VCaP (cell line): ENCODE measurements at regions not wholly inside any gene's neighbourhood (a gene's known extent, or its start where the extent isn't known, plus 50 kb on each side); places are given as distances from the start of the nearest gene placed in this dataset.

Experiments used
- H3K27ac ChIP-seq: fragments of 450-650 bp; 2 replicates; pipeline ENCODE4 v1.5.1; 2017
- CTCF ChIP-seq: fragments of 450-650 bp; conservative IDR thresholded peaks from 2 replicates; pipeline ENCODE4 v1.5.1; 2017; ENCODE audit warnings: mild to moderate bottlenecking, moderate library complexity

GRCh38 chr13:78413887-78414553 lies 189.3 kb downstream of the POU4F1 start:
- H3K27ac ChIP-seq = no peak overlapping the region
- TF ChIP-seq CTCF = no peak

GRCh38 chr13:78410847-78411246 lies 192.5 kb downstream of the POU4F1 start:
- no peak overlapping the region for H3K27ac ChIP-seq
- TF ChIP-seq CTCF = no peak

- no peak overlapping the region for H3K27ac ChIP-seq
- TF ChIP-seq CTCF = no peak
These were observed 193.2 kb downstream of the POU4F1 start for GRCh38 chr13:78410164-78410563.

- H3K27ac ChIP-seq = no peak overlapping the region
- TF ChIP-seq CTCF = peak; percentile 56
These were observed 194.2 kb downstream of the POU4F1 start for GRCh38 chr13:78409172-78409571.

- TF ChIP-seq CTCF = no peak
- no peak overlapping the region for H3K27ac ChIP-seq
These were observed 198.4 kb downstream of the POU4F1 start for GRCh38 chr13:78404846-78405360.

GRCh38 chr13:78402708-78403400 lies 200.5 kb downstream of the POU4F1 start:
- H3K27ac ChIP-seq = no peak overlapping the region
- TF ChIP-seq CTCF = no peak

GRCh38 chr13:78401873-78402707 lies 201.3 kb downstream of the POU4F1 start:
- no peak for TF ChIP-seq CTCF
- no peak overlapping the region for H3K27ac ChIP-seq
